SK-N-SH (cell line): ENCODE measurements at regions not wholly inside any gene's neighbourhood (a gene's known extent, or its start where the extent isn't known, plus 50 kb on each side); places are given as distances from the start of the nearest gene placed in this dataset.

Experiments used
- CTCF ChIA-PET: fragments of 300-600, 350-600 bp; formaldehyde crosslinking; extraction: SDS; loops from one replicate; lab custom pipeline; 2021; lab: Yijun Ruan, JAX
- POLR2A ChIA-PET: fragments of 350-600 bp; sonication (Branson Sonifier 250); formaldehyde crosslinking; extraction: SDS; loops from one replicate; lab custom pipeline; 2020; ENCODE audit warnings: antibody characterized with exemption, inconsistent platforms; lab: Yijun Ruan, JAX
- DNase-seq: peaks from one replicate; pipeline ENCODE4 v3.0.0; 2012
- H2AFZ ChIP-seq: fragments of 200-600 bp; sonication (generic); 2 replicates; pipeline ENCODE4 v1.8.1; 2016; ENCODE audit warnings: antibody characterized with exemption, mild to moderate bottlenecking, low read depth
- H3F3A ChIP-seq: fragments of 200-600 bp; sonication (generic); replicated peaks from 2 replicates; pipeline ENCODE3; 2016; ENCODE audit warnings: antibody characterized with exemption, mild to moderate bottlenecking; ENCODE audit not compliant: insufficient read depth
- H3K27ac ChIP-seq, 2 experiments: fragments of 200-500 bp in 1 of 2; fragments of 200-600 bp in 1 of 2; sonication (Bioruptor generic) in 1 of 2; sonication (generic), shearing (Covaris generic) in 1 of 2; 2 replicates each; pipeline versions ENCODE4 v1.5.1 to v1.6.1; 2014 to 2016; ENCODE audit warnings: low read depth in 2 of 2, inconsistent platforms in 1 of 2, low read length in 1 of 2, mild to moderate bottlenecking in 1 of 2, mixed read lengths in 1 of 2
- H3K27me3 ChIP-seq: fragments of 200-600 bp; sonication (generic), shearing (Covaris generic); 2 replicates; pipeline ENCODE4 v1.6.1; 2016; ENCODE audit warnings: mixed run types; ENCODE audit not compliant: insufficient read depth
- H3K36me3 ChIP-seq, 2 experiments: fragments of 200-500 bp in 1 of 2; fragments of 200-600 bp in 1 of 2; sonication (Bioruptor generic) in 1 of 2; sonication (generic) in 1 of 2; replicated peaks in 1 of 2; 2 replicates each; pipeline versions ENCODE3 to v1.5.1; 2014 to 2016; ENCODE audit warnings: low read length in 1 of 2, mild to moderate bottlenecking in 1 of 2; ENCODE audit not compliant: insufficient read depth in 2 of 2, control insufficient read depth in 1 of 2
- H3K4me1 ChIP-seq, 2 experiments: fragments of 200-500 bp in 1 of 2; fragments of 200-600 bp in 1 of 2; sonication (Bioruptor generic) in 1 of 2; sonication (generic), shearing (Covaris generic) in 1 of 2; 2 replicates each; pipeline versions ENCODE4 v1.5.1 to v1.6.1; 2014 to 2016; ENCODE audit warnings: low read depth in 1 of 2, low read length in 1 of 2, mixed run types in 1 of 2; ENCODE audit not compliant: insufficient read depth in 2 of 2, control insufficient read depth in 1 of 2
- H3K4me2 ChIP-seq: fragments of 200-600 bp; sonication (generic), shearing (Covaris generic); 2 replicates; pipeline ENCODE4 v1.6.1; 2017; ENCODE audit warnings: mixed run types
- H3K4me3 ChIP-seq, 2 experiments: fragments of 200-500 bp in 1 of 2; fragments of 200-600 bp in 1 of 2; sonication (Bioruptor generic) in 1 of 2; sonication (generic), shearing (Covaris generic) in 1 of 2; 2 replicates each; pipeline versions ENCODE4 v1.5.1 to v1.8.1; 2014 to 2016; ENCODE audit warnings: low read depth in 2 of 2, inconsistent platforms in 1 of 2, low read length in 1 of 2, mild to moderate bottlenecking in 1 of 2, mixed read lengths in 1 of 2, moderate library complexity in 1 of 2
- H3K79me2 ChIP-seq: fragments of 200-600 bp; sonication (generic); 2 replicates; pipeline ENCODE4 v1.8.1; 2017; ENCODE audit warnings: mild to moderate bottlenecking; ENCODE audit not compliant: insufficient read depth
- H3K9ac ChIP-seq: fragments of 200-600 bp; sonication (generic); 2 replicates; pipeline ENCODE4 v1.6.1; 2017; ENCODE audit warnings: mixed run types
- H3K9me2 ChIP-seq: fragments of 200-600 bp; sonication (generic); 2 replicates; pipeline ENCODE4 v1.6.1; 2017; ENCODE audit warnings: mixed run types
- H3K9me3 ChIP-seq: fragments of 200-600 bp; sonication (generic); 2 replicates; pipeline ENCODE4 v1.6.1; 2017; ENCODE audit warnings: mixed run types, mild to moderate bottlenecking, moderate library complexity
- H4K20me1 ChIP-seq: fragments of 200-600 bp; sonication (generic); 2 replicates; pipeline ENCODE4 v1.6.1; 2017; ENCODE audit warnings: mild to moderate bottlenecking, mixed run types; ENCODE audit not compliant: insufficient read depth
- FOXJ3 ChIP-seq: sonication (generic); formaldehyde crosslinking; IDR thresholded peaks from 2 replicates; pipeline ENCODE4 v1.5.1; 2020; ENCODE audit warnings: mild to moderate bottlenecking, missing genetic modification reagents
- FOXM1 ChIP-seq: IDR thresholded peaks from 2 replicates; pipeline ENCODE4 v1.4.0; 2012; ENCODE audit warnings: low read depth, mild to moderate bottlenecking
- IRF3 ChIP-seq: fragments of 150-350 bp; IDR thresholded peaks from 2 replicates; pipeline ENCODE4 v1.6.1; 2016; ENCODE audit warnings: mild to moderate bottlenecking, low read depth, low read length
- NFIC ChIP-seq: IDR thresholded peaks from 2 replicates; pipeline ENCODE4 v1.4.0; 2012; ENCODE audit warnings: borderline replicate concordance
- NRF1 ChIP-seq: IDR thresholded peaks from 2 replicates; pipeline ENCODE4 v1.6.1; 2012; ENCODE audit warnings: low read depth, mild to moderate bottlenecking, low read length
- PBX3 ChIP-seq: IDR thresholded peaks from 2 replicates; pipeline ENCODE4; 2012
- RCOR1 ChIP-seq: fragments of 150-350 bp; IDR thresholded peaks from 2 replicates; pipeline ENCODE4 v1.6.1; 2017; ENCODE audit warnings: antibody characterized with exemption, low read length
- REST ChIP-seq: IDR thresholded peaks from 2 replicates; pipeline ENCODE4 v1.6.1; 2012; ENCODE audit warnings: mild to moderate bottlenecking, low read depth, low read length, moderate library complexity
- RFX5 ChIP-seq: IDR thresholded peaks from 2 replicates; pipeline ENCODE4 v1.6.1; 2012; ENCODE audit warnings: mild to moderate bottlenecking, improper control_type of control experiment, low read length
- SIN3A ChIP-seq: IDR thresholded peaks from 2 replicates; pipeline ENCODE4 v1.6.1; 2012; ENCODE audit warnings: low read depth, mild to moderate bottlenecking, low read length, moderate library complexity, borderline replicate concordance
- TEAD4 ChIP-seq: IDR thresholded peaks from 2 replicates; pipeline ENCODE4 v1.4.0; 2012; ENCODE audit warnings: mild to moderate bottlenecking, borderline replicate concordance; ENCODE audit not compliant: insufficient read depth
- USF1 ChIP-seq: IDR thresholded peaks from 2 replicates; pipeline ENCODE4 v1.4.0; 2012; ENCODE audit warnings: low read depth, borderline replicate concordance
- USF2 ChIP-seq: fragments of 150-350 bp; IDR thresholded peaks from 2 replicates; pipeline ENCODE4 v1.6.1; 2017; ENCODE audit warnings: antibody characterized with exemption, low read length, low read depth, borderline replicate concordance
- ZBTB33 ChIP-seq: IDR thresholded peaks from 2 replicates; pipeline ENCODE4 v1.4.0; 2012; ENCODE audit warnings: low read depth, borderline replicate concordance
- WGBS: methylation state at CpG from one replicate; pipeline ENCODE4 v1.1.6; 2017; ENCODE audit warnings: low lambda C conversion rate; 5-methylcytosine and 5-hydroxymethylcytosine counted together

- DNase-seq: no peak
- TF ChIP-seq TEAD4: no peak
- ChIA-PET POLR2A (no interaction called here), CTCF (no interaction called here)
- H3K79me2 ChIP-seq: no peaks in the 10 kb centered on the region
- H3K27ac ChIP-seq: no peak overlapping the region
- no peak overlapping the region for H3K9ac ChIP-seq
- peaks cover 0 to 3% of the 10 kb centered on the region in 2 experiments; a peak in 1 of 4 replicates for H3K4me1 ChIP-seq
- H3K27me3 ChIP-seq: no peaks in the 10 kb centered on the region
- no peak overlapping the region for H3K4me2 ChIP-seq
- no peak overlapping the region for H3K4me3 ChIP-seq
- no peaks in the 10 kb centered on the region for H3K36me3 ChIP-seq
- no peaks in the 10 kb centered on the region for H3K9me3 ChIP-seq
- H3K9me2 ChIP-seq: no peaks in the 10 kb centered on the region
- 40% methylated on average over 7 of the region's 7 CpGs for WGBS
- no peaks in the 10 kb centered on the region for H3F3A ChIP-seq
- H2AFZ ChIP-seq: no peak overlapping the region
- no peaks in the 10 kb centered on the region for H4K20me1 ChIP-seq
These were observed 221.9 kb upstream of the SLC10A2 start for GRCh38 chr13:103288114-103288513.

GRCh38 chr13:103287659-103288058 is 221.4 kb upstream of the SLC10A2 start:
- H2AFZ ChIP-seq: no peak overlapping the region
- no peak for DNase-seq
- H3K9me2 ChIP-seq: no peaks in the 10 kb centered on the region
- H3K4me3 ChIP-seq: no peak overlapping the region
- POLR2A ChIA-PET: no interaction called here
- H3K27ac ChIP-seq: no peak overlapping the region
- H3K4me1 ChIP-seq: peaks cover 0 to 6% of the 10 kb centered on the region in 2 experiments; a peak in 1 of 4 replicates
- no peak overlapping the region for H3K9ac ChIP-seq
- H3F3A ChIP-seq: no peaks in the 10 kb centered on the region
- H4K20me1 ChIP-seq: no peaks in the 10 kb centered on the region
- CTCF ChIA-PET: no interaction called here
- H3K79me2 ChIP-seq: no peaks in the 10 kb centered on the region
- H3K4me2 ChIP-seq: no peak overlapping the region
- no peaks in the 10 kb centered on the region for H3K36me3 ChIP-seq
- no peak for TF ChIP-seq FOXJ3
- no peak for TF ChIP-seq REST
- no peak for TF ChIP-seq NRF1
- TF ChIP-seq USF1: no peak
- TF ChIP-seq SIN3A: no peak
- no peak for TF ChIP-seq NFIC
- no peak for TF ChIP-seq PBX3
- TF ChIP-seq USF2: no peak
- TF ChIP-seq RFX5: no peak
- no peak for TF ChIP-seq FOXM1
- TF ChIP-seq RCOR1: no peak
- no peak for TF ChIP-seq ZBTB33
- no peak for TF ChIP-seq IRF3
- H3K27me3 ChIP-seq: no peaks in the 10 kb centered on the region
- H3K9me3 ChIP-seq: no peaks in the 10 kb centered on the region
